A549 (cell line): ENCODE measurements at regions not wholly inside any gene's neighbourhood (a gene's known extent, or its start where the extent isn't known, plus 50 kb on each side); places are given as distances from the start of the nearest gene placed in this dataset.

Experiments
- ATAC-seq, 2 experiments: fragments of 200-7000 bp in 1 of 2; fragments of >200 bp in 1 of 2; cut with Nextera tagmentation in 1 of 2; cut with Tn5 transposase in 1 of 2; 3 replicates each; pipeline versions ENCODE4 v1.8.0 to v1.9.1; 2018 to 2020; ENCODE audit warnings: mild to moderate bottlenecking in 1 of 2, moderate library complexity in 1 of 2
- CTCF ChIA-PET: fragments of 300-600 bp; sonication (Branson Sonifier 250); formaldehyde crosslinking; extraction: SDS; loops from one replicate; lab custom pipeline; 2021; ENCODE audit warnings: antibody characterized with exemption, inconsistent platforms; lab: Yijun Ruan, JAX
- POLR2A ChIA-PET: fragments of 350-600 bp; formaldehyde crosslinking; extraction: SDS; loops from one replicate; lab custom pipeline; 2021; ENCODE audit warnings: antibody characterized with exemption, inconsistent platforms; lab: Yijun Ruan, JAX
- DNase-seq, 2 experiments: peaks; one replicate each; pipeline versions ENCODE4 v3.0.0 to v3.0.0-alpha.2; 2011 to 2016; ENCODE audit warnings: low read depth in 1 of 2, low spot score in 1 of 2
- FAIRE-seq: peaks from 2 replicates; lab custom pipeline; 2011; peaks lifted over from hg19 to GRCh38; lab: Jason Lieb, UNC
- H3K27ac ChIP-seq, 2 experiments: fragments of >200 bp; sonication (Bioruptor Twin); formaldehyde crosslinking; 3 replicates each; pipeline ENCODE4 v1.5.1; 2016 to 2017
- H3K4me1 ChIP-seq: fragments of >200 bp; sonication (Bioruptor Twin); formaldehyde crosslinking; 3 replicates; pipeline ENCODE4 v1.6.1; 2016
- H3K4me2 ChIP-seq: fragments of >200 bp; sonication (Bioruptor Twin); formaldehyde crosslinking; 3 replicates; pipeline ENCODE4 v1.6.1; 2016
- H3K4me3 ChIP-seq: fragments of >200 bp; sonication (Bioruptor Twin); formaldehyde crosslinking; 3 replicates; pipeline ENCODE4 v1.5.1; 2016
- H3K9me3 ChIP-seq: fragments of >200 bp; sonication (Bioruptor Twin); formaldehyde crosslinking; 3 replicates; pipeline ENCODE4 v1.6.1; 2016
- ATOH8 ChIP-seq: fragments of 250-450 bp; sonication (Bioruptor Pico); IDR thresholded peaks from 2 replicates; pipeline ENCODE4 v1.5.0; 2020; ENCODE audit warnings: low read depth, mild to moderate bottlenecking, moderate library complexity
- BHLHE40 ChIP-seq: IDR thresholded peaks from 2 replicates; pipeline ENCODE4 v1.6.1; 2012; ENCODE audit warnings: low read depth, low read length, inconsistent platforms
- CBX2 ChIP-seq: fragments of 200-600 bp; sonication (generic); IDR thresholded peaks from 2 replicates; pipeline ENCODE4 v1.6.1; 2016; ENCODE audit warnings: low read depth, mild to moderate bottlenecking, borderline replicate concordance
- CEBPB ChIP-seq, 2 experiments: fragments of >200 bp in 1 of 2; sonication (Bioruptor Twin) in 1 of 2; formaldehyde crosslinking in 1 of 2; IDR thresholded peaks; 2 replicates each; pipeline ENCODE4 v1.6.1; 2012 to 2016
- EHF ChIP-seq: fragments of 250-450 bp; sonication (Bioruptor Pico); IDR thresholded peaks from 2 replicates; pipeline ENCODE4 v1.5.0; 2020; ENCODE audit warnings: mild to moderate bottlenecking
- ESRRA ChIP-seq: fragments of 150-350 bp; IDR thresholded peaks from 2 replicates; pipeline ENCODE4 v1.6.1; 2014; ENCODE audit warnings: mild to moderate bottlenecking, low read length, borderline replicate concordance
- FOSL2 ChIP-seq, 2 experiments: fragments of 450-650 bp in 1 of 2; fragments of >200 bp in 1 of 2; sonication (Bioruptor Twin) in 1 of 2; formaldehyde crosslinking; IDR thresholded peaks; 2 replicates each; pipeline versions ENCODE4 v1.5.0 to v1.6.1; 2016 to 2020; ENCODE audit warnings: mild to moderate bottlenecking in 1 of 2, moderate library complexity in 1 of 2
- HEYL ChIP-seq: fragments of 250-450 bp; sonication (Bioruptor Pico); IDR thresholded peaks from 2 replicates; pipeline ENCODE4 v1.8.0; 2021; ENCODE audit warnings: mild to moderate bottlenecking, moderate library complexity
- HOXA7 ChIP-seq: fragments of 250-450 bp; sonication (Bioruptor Pico); IDR thresholded peaks from 2 replicates; pipeline ENCODE4 v1.5.0; 2020; ENCODE audit warnings: mild to moderate bottlenecking, moderate library complexity
- HOXB13 ChIP-seq: fragments of 250-450 bp; sonication (Bioruptor Pico); IDR thresholded peaks from 2 replicates; pipeline ENCODE4 v1.5.0; 2020; ENCODE audit warnings: low read depth, mild to moderate bottlenecking, moderate library complexity
- HOXB5 ChIP-seq: fragments of 250-450 bp; sonication (Bioruptor Pico); IDR thresholded peaks from 2 replicates; pipeline ENCODE4 v1.5.0; 2020; ENCODE audit warnings: mild to moderate bottlenecking, moderate library complexity
- JUNB ChIP-seq: fragments of >200 bp; sonication (Bioruptor Twin); formaldehyde crosslinking; IDR thresholded peaks from 2 replicates; pipeline ENCODE4 v1.6.1; 2016
- MAX ChIP-seq: IDR thresholded peaks from 2 replicates; pipeline ENCODE4 v1.6.1; 2012
- MAZ ChIP-seq: fragments of 150-350 bp; IDR thresholded peaks from 2 replicates; pipeline ENCODE4 v1.6.1; 2014; ENCODE audit warnings: antibody characterized with exemption, low read depth, low read length, borderline replicate concordance
- NFE2L2 ChIP-seq: fragments of 150-350 bp; conservative IDR thresholded peaks from 2 replicates; pipeline ENCODE4 v1.6.1; 2014; ENCODE audit warnings: low read length
- NR3C1 ChIP-seq: fragments of >200 bp; sonication (Bioruptor Twin); formaldehyde crosslinking; IDR thresholded peaks from 3 replicates; pipeline ENCODE4 v1.6.1; 2017
- POLR2AphosphoS2 ChIP-seq: conservative IDR thresholded peaks from 2 replicates; pipeline ENCODE4 v1.6.1; 2012; ENCODE audit warnings: low read length, improper control_type of control experiment, inconsistent platforms
- RNF2 ChIP-seq: fragments of 200-600 bp; sonication (generic); IDR thresholded peaks from 2 replicates; pipeline ENCODE4 v1.6.1; 2016; ENCODE audit warnings: low read depth, mild to moderate bottlenecking, antibody characterized with exemption, moderate library complexity, borderline replicate concordance
- SREBF2 ChIP-seq: fragments of 450-650 bp; IDR thresholded peaks from 2 replicates; pipeline ENCODE4 v1.6.1; 2014; ENCODE audit warnings: mild to moderate bottlenecking, moderate library complexity
- TFCP2L1 ChIP-seq: fragments of 250-450 bp; sonication (Bioruptor Pico); IDR thresholded peaks from 2 replicates; pipeline ENCODE4 v1.5.0; 2021; ENCODE audit warnings: mild to moderate bottlenecking
- TP53 ChIP-seq: fragments of 250-450 bp; sonication (Bioruptor Pico); IDR thresholded peaks from 2 replicates; pipeline ENCODE4 v1.5.0; 2021; ENCODE audit warnings: mild to moderate bottlenecking, moderate library complexity
- ZC3H11A ChIP-seq: fragments of 450-650 bp; IDR thresholded peaks from 2 replicates; pipeline ENCODE4 v1.6.1; 2014; ENCODE audit warnings: antibody characterized with exemption, mild to moderate bottlenecking
- ZFP36 ChIP-seq: fragments of 450-650 bp; IDR thresholded peaks from 2 replicates; pipeline ENCODE4 v1.6.1; 2014; ENCODE audit warnings: borderline replicate concordance; ENCODE audit not compliant: partially characterized antibody
- WGBS: methylation state at CpG from one replicate; pipeline ENCODE4 v1.1.6; 2017; ENCODE audit errors: missing lambda C conversion rate; 5-methylcytosine and 5-hydroxymethylcytosine counted together
- TF ChIP-seq, protein P1 (sequence below): IDR thresholded peaks from 2 replicates; pipeline ENCODE4 v1.6.1; 2012; ENCODE audit warnings: low read depth, borderline replicate concordance
- TF ChIP-seq, protein P2 (sequence below): fragments of 150-350 bp; IDR thresholded peaks from 2 replicates; pipeline ENCODE4 v1.6.1; 2014; ENCODE audit warnings: low read depth, mild to moderate bottlenecking, low read length
- TF ChIP-seq, protein P3 (sequence below): fragments of >200 bp; sonication (Bioruptor Twin); formaldehyde crosslinking; IDR thresholded peaks from 3 replicates; pipeline ENCODE4 v1.6.1; 2016

GRCh38 chr22:22049684-22050083, 67.1 kb upstream of the TOP3B start:
- TF ChIP-seq TP53 (CRISPR knock-in tag) (no peak), TFCP2L1 (CRISPR knock-in tag) (no peak), HOXB13 (no peak), NFE2L2 (no peak), NR3C1 (no peak), ATOH8 (CRISPR knock-in tag) (no peak), SREBF2 (no peak), ZFP36 (no peak), HEYL (CRISPR knock-in tag) (no peak), CEBPB (IDR thresholded peaks at IDR 0.05) (no peak), MAX (no peak), ZC3H11A (no peak), POLR2AphosphoS2 (no peak), BHLHE40 (no peak), MAZ (no peak)
- TF ChIP-seq, protein P1, sequence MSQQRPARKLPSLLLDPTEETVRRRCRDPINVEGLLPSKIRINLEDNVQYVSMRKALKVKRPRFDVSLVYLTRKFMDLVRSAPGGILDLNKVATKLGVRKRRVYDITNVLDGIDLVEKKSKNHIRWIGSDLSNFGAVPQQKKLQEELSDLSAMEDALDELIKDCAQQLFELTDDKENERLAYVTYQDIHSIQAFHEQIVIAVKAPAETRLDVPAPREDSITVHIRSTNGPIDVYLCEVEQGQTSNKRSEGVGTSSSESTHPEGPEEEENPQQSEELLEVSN: no peak
- TF ChIP-seq, protein P2, sequence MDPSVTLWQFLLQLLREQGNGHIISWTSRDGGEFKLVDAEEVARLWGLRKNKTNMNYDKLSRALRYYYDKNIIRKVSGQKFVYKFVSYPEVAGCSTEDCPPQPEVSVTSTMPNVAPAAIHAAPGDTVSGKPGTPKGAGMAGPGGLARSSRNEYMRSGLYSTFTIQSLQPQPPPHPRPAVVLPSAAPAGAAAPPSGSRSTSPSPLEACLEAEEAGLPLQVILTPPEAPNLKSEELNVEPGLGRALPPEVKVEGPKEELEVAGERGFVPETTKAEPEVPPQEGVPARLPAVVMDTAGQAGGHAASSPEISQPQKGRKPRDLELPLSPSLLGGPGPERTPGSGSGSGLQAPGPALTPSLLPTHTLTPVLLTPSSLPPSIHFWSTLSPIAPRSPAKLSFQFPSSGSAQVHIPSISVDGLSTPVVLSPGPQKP: no peak
- 0% methylated on average over 1 of the region's 1 CpG for WGBS
- ATAC-seq (no peak), FAIRE-seq (no peak), DNase-seq (no peak)
- Histone ChIP-seq H3K4me3 (no peak overlapping the region), H3K4me1 (no peaks in the 10 kb centered on the region), H3K9me3 (no peaks in the 10 kb centered on the region), H3K4me2 (no peak overlapping the region), H3K27ac (no peak overlapping the region)
- CTCF ChIA-PET: no interaction called here
- POLR2A ChIA-PET: no interaction called here

- 0% methylated on average over 2 of the region's 2 CpGs for WGBS
- no peaks in the 10 kb centered on the region for H3K4me1 ChIP-seq
- DNase-seq (no peak), ATAC-seq (no peak), FAIRE-seq (no peak)
- no peak overlapping the region for H3K4me3 ChIP-seq
- no peaks in the 10 kb centered on the region for H3K9me3 ChIP-seq
- TF ChIP-seq FOSL2 (IDR thresholded peaks at IDR 0.05) (no peak), FOSL2 (CRISPR knock-in tag; IDR thresholded peaks at IDR 0.05) (no peak), ZC3H11A (no peak), EHF (CRISPR knock-in tag) (no peak), RNF2 (no peak), ZFP36 (no peak), CBX2 (no peak), MAX (no peak), JUNB (no peak), TP53 (CRISPR knock-in tag) (no peak), ESRRA (no peak), NFE2L2 (no peak), HOXA7 (CRISPR knock-in tag) (no peak), POLR2AphosphoS2 (no peak), HOXB5 (CRISPR knock-in tag) (no peak)
- TF ChIP-seq, protein P3, sequence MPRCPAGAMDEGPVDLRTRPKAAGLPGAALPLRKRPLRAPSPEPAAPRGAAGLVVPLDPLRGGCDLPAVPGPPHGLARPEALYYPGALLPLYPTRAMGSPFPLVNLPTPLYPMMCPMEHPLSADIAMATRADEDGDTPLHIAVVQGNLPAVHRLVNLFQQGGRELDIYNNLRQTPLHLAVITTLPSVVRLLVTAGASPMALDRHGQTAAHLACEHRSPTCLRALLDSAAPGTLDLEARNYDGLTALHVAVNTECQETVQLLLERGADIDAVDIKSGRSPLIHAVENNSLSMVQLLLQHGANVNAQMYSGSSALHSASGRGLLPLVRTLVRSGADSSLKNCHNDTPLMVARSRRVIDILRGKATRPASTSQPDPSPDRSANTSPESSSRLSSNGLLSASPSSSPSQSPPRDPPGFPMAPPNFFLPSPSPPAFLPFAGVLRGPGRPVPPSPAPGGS: no peak
- ChIA-PET CTCF (no interaction called here), POLR2A (no interaction called here)
- H3K27ac ChIP-seq: no peak overlapping the region
- no peak overlapping the region for H3K4me2 ChIP-seq
These were observed 66.5 kb upstream of the TOP3B start for GRCh38 chr22:22048981-22049531.
